Fibroblast of mammary gland (primary cell): ENCODE measurements at regions not wholly inside any gene's neighbourhood (a gene's known extent, or its start where the extent isn't known, plus 50 kb on each side); places are given as distances from the start of the nearest gene placed in this dataset.

Experiments
- DNase-seq: peaks from one replicate; pipeline ENCODE4 v3.0.0-alpha.2; 2010; ENCODE audit warnings: low read depth
- H3K4me3 ChIP-seq: 2 replicates; pipeline ENCODE4 v1.5.1; 2011; ENCODE audit warnings: low read depth, mild to moderate bottlenecking, low read length, moderate library complexity; ENCODE audit not compliant: control insufficient read depth
- CTCF ChIP-seq: conservative IDR thresholded peaks from 2 replicates; pipeline ENCODE4 v1.5.1; 2011; ENCODE audit warnings: low read depth, low read length, inconsistent platforms; ENCODE audit not compliant: control insufficient read depth, insufficient read depth

- TF ChIP-seq CTCF = no peak
- no peak for DNase-seq
- no peak overlapping the region for H3K4me3 ChIP-seq
Measured at GRCh38 chr4:74528178-74528577, 83.2 kb downstream of the AREG start.

GRCh38 chr4:74529284-74530041 is 84.5 kb downstream of the AREG start:
- no peak for DNase-seq
- no peak overlapping the region for H3K4me3 ChIP-seq
- no peak for TF ChIP-seq CTCF

- no peak overlapping the region for H3K4me3 ChIP-seq
- peak; percentile 82 for TF ChIP-seq CTCF
- peak; percentile 92 for DNase-seq
Measured at GRCh38 chr4:74531963-74532794, 87.2 kb downstream of the AREG start.

- H3K4me3 ChIP-seq = no peak overlapping the region
- no peak for DNase-seq
- no peak for TF ChIP-seq CTCF
Measured at GRCh38 chr4:74534121-74534520, 89.2 kb downstream of the AREG start.

GRCh38 chr4:74534936-74535335 is 90.0 kb downstream of the AREG start:
- TF ChIP-seq CTCF = no peak
- DNase-seq = no peak

GRCh38 chr4:74535512-74535911 is 90.6 kb downstream of the AREG start:
- H3K4me3 ChIP-seq = no peak overlapping the region
- DNase-seq = no peak
- TF ChIP-seq CTCF = no peak

More at GRCh38 chr4:74534936-74535335, 90.0 kb downstream of the AREG start:
- no peak overlapping the region for H3K4me3 ChIP-seq
